GM12865 (cell line): ENCODE measurements at regions not wholly inside any gene's neighbourhood (a gene's known extent, or its start where the extent isn't known, plus 50 kb on each side); places are given as distances from the start of the nearest gene placed in this dataset.

Experiments
- DNase-seq: peaks from one replicate; pipeline ENCODE4 v3.0.0; 2010; ENCODE audit warnings: low read depth
- H3K4me3 ChIP-seq: 2 replicates; pipeline ENCODE4 v1.5.1; 2011; ENCODE audit warnings: mild to moderate bottlenecking, low read depth, low read length, control low read depth
- TF ChIP-seq, protein P1 (sequence below): IDR thresholded peaks from 2 replicates; pipeline ENCODE4 v1.5.1; 2011; ENCODE audit warnings: low read length, control low read depth, low read depth, inconsistent platforms; ENCODE audit not compliant: insufficient read depth; ENCODE audit errors: missing control alignments

- no peak for DNase-seq
- TF ChIP-seq, protein P1, sequence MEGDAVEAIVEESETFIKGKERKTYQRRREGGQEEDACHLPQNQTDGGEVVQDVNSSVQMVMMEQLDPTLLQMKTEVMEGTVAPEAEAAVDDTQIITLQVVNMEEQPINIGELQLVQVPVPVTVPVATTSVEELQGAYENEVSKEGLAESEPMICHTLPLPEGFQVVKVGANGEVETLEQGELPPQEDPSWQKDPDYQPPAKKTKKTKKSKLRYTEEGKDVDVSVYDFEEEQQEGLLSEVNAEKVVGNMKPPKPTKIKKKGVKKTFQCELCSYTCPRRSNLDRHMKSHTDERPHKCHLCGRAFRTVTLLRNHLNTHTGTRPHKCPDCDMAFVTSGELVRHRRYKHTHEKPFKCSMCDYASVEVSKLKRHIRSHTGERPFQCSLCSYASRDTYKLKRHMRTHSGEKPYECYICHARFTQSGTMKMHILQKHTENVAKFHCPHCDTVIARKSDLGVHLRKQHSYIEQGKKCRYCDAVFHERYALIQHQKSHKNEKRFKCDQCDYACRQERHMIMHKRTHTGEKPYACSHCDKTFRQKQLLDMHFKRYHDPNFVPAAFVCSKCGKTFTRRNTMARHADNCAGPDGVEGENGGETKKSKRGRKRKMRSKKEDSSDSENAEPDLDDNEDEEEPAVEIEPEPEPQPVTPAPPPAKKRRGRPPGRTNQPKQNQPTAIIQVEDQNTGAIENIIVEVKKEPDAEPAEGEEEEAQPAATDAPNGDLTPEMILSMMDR = no peak
Observed at GRCh38 chr3:145522179-145522578, 638.8 kb downstream of the PLOD2 start.

GRCh38 chr3:145522893-145523651 is 637.9 kb downstream of the PLOD2 start:
- H3K4me3 ChIP-seq = no peak overlapping the region
- TF ChIP-seq, protein P1 = no peak
- no peak for DNase-seq

More at GRCh38 chr3:145522179-145522578, 638.8 kb downstream of the PLOD2 start:
- no peak overlapping the region for H3K4me3 ChIP-seq

GRCh38 chr3:145531548-145531947 is 629.4 kb downstream of the PLOD2 start:
- TF ChIP-seq, protein P1 = no peak
- H3K4me3 ChIP-seq = no peak overlapping the region
- DNase-seq = no peak

DNA sequence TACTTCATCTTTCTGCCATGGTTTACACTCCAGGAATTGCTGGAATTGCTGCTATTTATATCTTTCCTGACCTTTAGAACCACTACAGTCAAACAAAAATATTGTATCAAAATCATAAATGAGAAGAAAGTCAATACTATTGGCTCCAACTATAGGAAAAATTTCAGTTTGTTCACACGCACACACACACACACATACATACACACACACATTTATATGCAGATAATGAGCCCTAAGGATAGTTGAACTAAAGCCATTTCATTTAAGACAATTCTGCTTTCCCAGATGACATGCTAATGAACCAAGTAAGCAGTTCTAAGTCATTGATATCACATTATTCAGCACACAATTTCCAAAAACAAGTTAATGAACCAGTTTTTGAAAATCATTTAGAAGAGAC is 627.3 kb downstream of the PLOD2 start:
- no peak overlapping the region for H3K4me3 ChIP-seq
- TF ChIP-seq, protein P1 = no peak
- DNase-seq = no peak

GRCh38 chr3:145536461-145536860 is 624.5 kb downstream of the PLOD2 start:
- no peak for DNase-seq
- H3K4me3 ChIP-seq = no peak overlapping the region
- TF ChIP-seq, protein P1 = no peak

DNA sequence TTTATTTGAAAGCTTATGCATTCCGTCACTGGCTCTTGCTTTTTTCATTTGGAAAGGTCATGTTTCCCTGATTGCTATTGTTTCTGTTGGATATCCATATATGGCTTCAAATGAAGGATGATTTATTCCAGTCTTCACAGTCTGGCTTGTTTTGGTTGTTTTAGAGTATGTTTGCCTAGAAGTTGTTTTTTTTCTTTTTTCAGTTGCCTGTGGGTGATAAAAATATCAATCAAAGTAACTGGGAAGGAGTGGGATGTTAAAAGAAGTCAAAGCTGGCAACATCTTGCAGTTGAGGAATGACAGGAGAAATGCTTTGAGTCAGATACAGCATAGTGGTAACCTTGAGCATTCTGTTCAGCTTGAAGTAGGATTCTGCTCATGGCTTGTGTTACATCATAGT is 610.5 kb downstream of the PLOD2 start:
- TF ChIP-seq, protein P1 = no peak
- no peak overlapping the region for H3K4me3 ChIP-seq
- no peak for DNase-seq

DNA sequence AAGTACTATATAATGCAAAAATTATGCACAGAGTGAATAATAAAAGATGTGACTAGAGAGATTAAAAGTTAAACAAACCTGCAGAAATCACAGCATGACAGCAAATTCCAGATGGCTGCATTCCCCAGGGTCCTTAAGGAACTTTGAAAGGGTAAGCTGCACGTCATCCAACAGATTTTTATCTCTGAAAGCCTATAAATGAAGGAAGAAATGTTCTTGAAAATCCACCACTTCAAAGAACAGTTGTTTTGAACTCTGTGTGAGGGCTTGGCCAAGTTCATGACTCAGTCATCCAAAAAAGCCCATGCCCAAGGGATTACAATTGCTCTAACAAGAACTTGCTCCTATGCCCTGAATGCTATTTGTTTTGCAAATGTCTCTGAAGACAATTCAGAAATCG is 603.6 kb downstream of the PLOD2 start:
- TF ChIP-seq, protein P1 = no peak
- no peak for DNase-seq
- no peak overlapping the region for H3K4me3 ChIP-seq
